ENCODE measurements at regions not wholly inside any gene's neighbourhood (a gene's known extent, or its start where the extent isn't known, plus 50 kb on each side); places are given as distances from the start of the nearest gene placed in this dataset.

GRCh38 chr3:95460274-95460673, 1354.1 kb upstream of the EPHA6 start:
- TF ChIP-seq, protein P1, sequence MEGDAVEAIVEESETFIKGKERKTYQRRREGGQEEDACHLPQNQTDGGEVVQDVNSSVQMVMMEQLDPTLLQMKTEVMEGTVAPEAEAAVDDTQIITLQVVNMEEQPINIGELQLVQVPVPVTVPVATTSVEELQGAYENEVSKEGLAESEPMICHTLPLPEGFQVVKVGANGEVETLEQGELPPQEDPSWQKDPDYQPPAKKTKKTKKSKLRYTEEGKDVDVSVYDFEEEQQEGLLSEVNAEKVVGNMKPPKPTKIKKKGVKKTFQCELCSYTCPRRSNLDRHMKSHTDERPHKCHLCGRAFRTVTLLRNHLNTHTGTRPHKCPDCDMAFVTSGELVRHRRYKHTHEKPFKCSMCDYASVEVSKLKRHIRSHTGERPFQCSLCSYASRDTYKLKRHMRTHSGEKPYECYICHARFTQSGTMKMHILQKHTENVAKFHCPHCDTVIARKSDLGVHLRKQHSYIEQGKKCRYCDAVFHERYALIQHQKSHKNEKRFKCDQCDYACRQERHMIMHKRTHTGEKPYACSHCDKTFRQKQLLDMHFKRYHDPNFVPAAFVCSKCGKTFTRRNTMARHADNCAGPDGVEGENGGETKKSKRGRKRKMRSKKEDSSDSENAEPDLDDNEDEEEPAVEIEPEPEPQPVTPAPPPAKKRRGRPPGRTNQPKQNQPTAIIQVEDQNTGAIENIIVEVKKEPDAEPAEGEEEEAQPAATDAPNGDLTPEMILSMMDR (conservative IDR thresholded peaks at IDR 0.05 in 1 of 2, IDR thresholded peaks at IDR 0.05 in 1 of 2; ENCODE audit: extremely low read depth in 1 of 2, insufficient read depth in 1 of 2, low read depth in 1 of 2, low read length in 2 of 2), result no peak
- no peak for TF ChIP-seq EZH2 (IDR thresholded peaks at IDR 0.05; ENCODE audit: borderline replicate concordance, low read length)

Measured in mammary epithelial cell (primary cell).